Spleen (tissue), 11 donors: ENCODE measurements at regions not wholly inside any gene's neighbourhood (a gene's known extent, or its start where the extent isn't known, plus 50 kb on each side); places are given as distances from the start of the nearest gene placed in this dataset.

Experiments
- DNase-seq: peaks from one replicate; pipeline ENCODE4 v3.0.0-alpha.2; 2020
- H3K27ac ChIP-seq, 8 donors: fragments of 200-600 bp; sonication (generic) in 7 of 8; 1 replicate in 4 of 8; 2 replicates in 4 of 8; pipeline versions ENCODE4 v1.5.0 to v1.8.0; 2016 to 2021; ENCODE audit warnings: inconsistent platforms in 4 of 8, mild to moderate bottlenecking in 4 of 8, moderate library complexity in 1 of 8
- H3K27me3 ChIP-seq, 7 donors: fragments of 200-600 bp; sonication (generic) in 6 of 7; replicated peaks in 1 of 7; 1 replicate in 4 of 7; 2 replicates in 3 of 7; pipeline versions ENCODE4 v1.5.0 to v1.8.0; 2016 to 2021; ENCODE audit warnings: inconsistent platforms in 3 of 7, mild to moderate bottlenecking in 1 of 7
- H3K36me3 ChIP-seq, 6 donors: fragments of 200-600 bp; sonication (generic) in 5 of 6; 1 replicate in 4 of 6; 2 replicates in 2 of 6; pipeline versions ENCODE4 v1.5.0 to v1.8.0; 2016 to 2021; ENCODE audit warnings: inconsistent platforms in 2 of 6
- H3K4me1 ChIP-seq, 6 donors: fragments of 200-600 bp; sonication (generic) in 5 of 6; 1 replicate in 3 of 6; 2 replicates in 3 of 6; pipeline versions ENCODE4 v1.5.0 to v1.8.0; 2016 to 2021; ENCODE audit warnings: inconsistent platforms in 3 of 6
- H3K4me3 ChIP-seq, 8 donors: fragments of 200-600 bp; sonication (generic) in 7 of 8; 1 replicate in 4 of 8; 2 replicates in 4 of 8; pipeline versions ENCODE4 v1.5.0 to v1.8.0; 2016 to 2021; ENCODE audit warnings: inconsistent platforms in 4 of 8, mild to moderate bottlenecking in 4 of 8, moderate library complexity in 2 of 8
- H3K9me3 ChIP-seq, 8 donors: fragments of 200-600 bp; sonication (generic) in 7 of 8; 1 replicate in 4 of 8; 2 replicates in 4 of 8; pipeline versions ENCODE4 v1.5.0 to v1.8.0; 2016 to 2021; ENCODE audit warnings: inconsistent platforms in 4 of 8
- POLR2A ChIP-seq, 3 donors: fragments of 450-650 bp; IDR thresholded peaks; one replicate each; pipeline ENCODE4 v1.5.1; 2017; ENCODE audit warnings: antibody characterized with exemption in 3 of 3, mild to moderate bottlenecking in 1 of 3
- POLR2AphosphoS5 ChIP-seq, 3 donors: sonication (generic); formaldehyde crosslinking; IDR thresholded peaks; one replicate each; pipeline ENCODE4 v1.5.1; 2017; ENCODE audit warnings: antibody characterized with exemption in 3 of 3
- WGBS, 5 donors: extraction: QIAGEN DNeasy Blood & Tissue Kit in 3 of 5; methylation state at CpG; one replicate each; pipeline versions ENCODE4 v1.1.5 to v1.1.7; 2013 to 2018; 5-methylcytosine and 5-hydroxymethylcytosine counted together
- intact Hi-C: fragments of 100-400 bp; cut with DNase I; formaldehyde crosslinking; loops from one replicate; pipeline ENCODE4 v1.15.0; 2023; ENCODE audit warnings: low total_unique reads
- TF ChIP-seq, protein P1 (sequence below), 11 experiments: fragments of 200-600 bp in 7 of 11; fragments of 450-650 bp in 4 of 11; sonication (generic) in 4 of 11; IDR thresholded peaks in 8 of 11; conservative IDR thresholded peaks in 3 of 11; 1 replicate in 7 of 11; 2 replicates in 4 of 11; pipeline versions ENCODE4 v1.4.0 to v1.8.0; 2016 to 2021; ENCODE audit warnings: antibody characterized with exemption in 11 of 11, inconsistent platforms in 4 of 11, mild to moderate bottlenecking in 1 of 11
- donor health status: healthy with polysubstance abuse.
- donor health status: DM: no; HTN: no; CAD: no; lungs with moderate emphysema.
- donor health status: DM: no; HTN: no; CAD: no.
- donor health status: Bipolar disorder and iron deficiency.
- donor health status: healthy.
- donor health status: DM: no; HTN: no; CAD: no.
- donor health status: DM: yes; HTN: yes; CAD: no.

DNA sequence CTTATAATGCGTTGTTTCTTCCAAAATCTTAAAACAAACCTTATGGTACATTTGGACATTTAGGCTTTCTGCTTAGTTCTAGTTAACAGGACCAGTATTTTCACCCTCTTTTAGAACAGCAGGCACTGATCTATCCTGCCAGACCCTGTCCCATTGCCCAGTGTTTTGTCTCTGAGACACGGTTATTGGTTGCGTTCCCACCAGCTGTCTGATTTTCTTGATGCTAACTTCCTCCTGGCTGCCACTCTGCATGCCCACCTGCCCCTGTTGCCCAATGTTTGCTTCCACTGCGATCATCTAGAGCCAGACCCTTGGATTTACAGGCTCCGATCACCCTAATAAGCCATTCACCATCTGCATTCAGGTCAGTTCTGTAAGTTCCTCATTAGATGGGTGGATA, 506.0 kb upstream of the CDH6 start:
- H3K27ac ChIP-seq: no peak overlapping the region
- no peaks in the 10 kb centered on the region for H3K27me3 ChIP-seq
- no peaks in the 10 kb centered on the region for H3K4me1 ChIP-seq
- no peaks in the 10 kb centered on the region for H3K36me3 ChIP-seq
- H3K9me3 ChIP-seq: peaks cover 0 to 15% (median 0%) of the 10 kb centered on the region in 8 donors
- no peak for DNase-seq
- WGBS, 5 donors: 85 to 91% (median 89%) methylated on average over 5 of the region's 5 CpGs
- H3K4me3 ChIP-seq: no peak overlapping the region
- intact Hi-C loops: no loop called here
- TF ChIP-seq, protein P1, sequence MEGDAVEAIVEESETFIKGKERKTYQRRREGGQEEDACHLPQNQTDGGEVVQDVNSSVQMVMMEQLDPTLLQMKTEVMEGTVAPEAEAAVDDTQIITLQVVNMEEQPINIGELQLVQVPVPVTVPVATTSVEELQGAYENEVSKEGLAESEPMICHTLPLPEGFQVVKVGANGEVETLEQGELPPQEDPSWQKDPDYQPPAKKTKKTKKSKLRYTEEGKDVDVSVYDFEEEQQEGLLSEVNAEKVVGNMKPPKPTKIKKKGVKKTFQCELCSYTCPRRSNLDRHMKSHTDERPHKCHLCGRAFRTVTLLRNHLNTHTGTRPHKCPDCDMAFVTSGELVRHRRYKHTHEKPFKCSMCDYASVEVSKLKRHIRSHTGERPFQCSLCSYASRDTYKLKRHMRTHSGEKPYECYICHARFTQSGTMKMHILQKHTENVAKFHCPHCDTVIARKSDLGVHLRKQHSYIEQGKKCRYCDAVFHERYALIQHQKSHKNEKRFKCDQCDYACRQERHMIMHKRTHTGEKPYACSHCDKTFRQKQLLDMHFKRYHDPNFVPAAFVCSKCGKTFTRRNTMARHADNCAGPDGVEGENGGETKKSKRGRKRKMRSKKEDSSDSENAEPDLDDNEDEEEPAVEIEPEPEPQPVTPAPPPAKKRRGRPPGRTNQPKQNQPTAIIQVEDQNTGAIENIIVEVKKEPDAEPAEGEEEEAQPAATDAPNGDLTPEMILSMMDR (IDR thresholded peaks at IDR 0.05 in 8 of 11, conservative IDR thresholded peaks at IDR 0.05 in 3 of 11): no peak
- TF ChIP-seq POLR2A (IDR thresholded peaks at IDR 0.05): no peak
- TF ChIP-seq POLR2AphosphoS5 (IDR thresholded peaks at IDR 0.05): no peak

DNA sequence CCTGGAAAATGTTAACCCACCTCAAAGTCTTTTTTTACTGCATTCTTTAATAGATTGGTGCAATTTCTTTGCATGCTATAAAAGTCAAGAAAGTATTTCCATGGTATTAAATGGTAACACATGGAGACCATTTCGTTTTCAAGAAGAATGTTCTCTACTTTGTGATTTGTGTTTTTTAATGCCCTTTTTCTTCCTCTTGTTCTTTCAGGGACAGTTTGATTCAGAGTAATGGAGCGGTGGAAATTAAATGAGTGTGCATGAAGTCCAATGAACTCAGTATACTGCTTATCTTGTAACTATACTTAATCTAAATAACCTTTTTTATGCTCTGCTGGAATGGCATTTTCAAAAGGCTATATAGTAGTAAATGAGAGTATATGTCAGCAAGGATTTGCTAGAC, 507.0 kb upstream of the CDH6 start:
- TF ChIP-seq POLR2AphosphoS5 (IDR thresholded peaks at IDR 0.05) (no peak), POLR2A (IDR thresholded peaks at IDR 0.05) (no peak)
- TF ChIP-seq, protein P1 (IDR thresholded peaks at IDR 0.05 in 8 of 11, conservative IDR thresholded peaks at IDR 0.05 in 3 of 11): no peak
- WGBS, 5 donors: 58 to 72% (median 68%) methylated on average over 2 of the region's 2 CpGs

DNA sequence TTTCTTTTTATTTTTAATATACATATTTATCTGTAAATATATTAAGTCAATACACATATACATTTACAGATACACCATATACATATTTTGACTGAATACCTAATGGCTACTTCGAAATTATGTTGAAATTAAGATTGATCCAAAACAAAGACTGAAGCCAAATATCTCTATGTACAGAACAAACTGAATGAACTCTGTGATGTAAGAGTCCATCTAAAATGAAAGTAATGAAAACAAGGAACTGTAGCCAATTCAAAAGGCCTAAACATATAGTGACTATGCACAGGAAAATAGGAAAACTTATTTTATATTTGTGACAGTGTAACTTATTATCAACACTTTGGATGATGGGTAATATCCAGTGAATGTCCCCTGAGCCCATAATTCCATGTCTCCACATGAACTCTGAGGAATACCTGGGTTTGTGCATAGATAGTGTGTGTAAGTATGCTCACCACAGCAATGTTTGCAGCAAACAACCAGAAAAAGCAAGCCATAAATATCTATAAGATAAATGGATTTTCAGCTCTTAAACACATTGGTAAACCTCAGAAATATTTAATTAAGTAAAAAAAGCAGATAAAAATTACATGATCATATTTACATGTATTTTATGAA, 517.2 kb upstream of the CDH6 start:
- Histone ChIP-seq H3K4me3 (no peak overlapping the region), H3K27ac (no peak overlapping the region), H3K36me3 (no peaks in the 10 kb centered on the region), H3K27me3 (no peaks in the 10 kb centered on the region), H3K9me3 (peaks cover 0 to 33% (median 27%) of the 10 kb centered on the region in 8 donors), H3K4me1 (no peaks in the 10 kb centered on the region)
- intact Hi-C loops: no loop called here
- 46 to 60% (median 53%) methylated on average over 1 of the region's 1 CpG for WGBS, 5 donors
- TF ChIP-seq, protein P1 (IDR thresholded peaks at IDR 0.05 in 8 of 11, conservative IDR thresholded peaks at IDR 0.05 in 3 of 11): no peak
- TF ChIP-seq POLR2A (IDR thresholded peaks at IDR 0.05) (no peak), POLR2AphosphoS5 (IDR thresholded peaks at IDR 0.05) (no peak)
- no peak for DNase-seq

More for the DNA sequence above, 507.0 kb upstream of the CDH6 start:
- no peak for DNase-seq
- no peaks in the 10 kb centered on the region for H3K4me1 ChIP-seq
- no peak overlapping the region for H3K4me3 ChIP-seq
- H3K36me3 ChIP-seq: no peaks in the 10 kb centered on the region
- H3K27me3 ChIP-seq: no peaks in the 10 kb centered on the region
- intact Hi-C loops: no loop called here
- peaks cover 0 to 15% (median 0%) of the 10 kb centered on the region in 8 donors for H3K9me3 ChIP-seq
- no peak overlapping the region for H3K27ac ChIP-seq

DNA sequence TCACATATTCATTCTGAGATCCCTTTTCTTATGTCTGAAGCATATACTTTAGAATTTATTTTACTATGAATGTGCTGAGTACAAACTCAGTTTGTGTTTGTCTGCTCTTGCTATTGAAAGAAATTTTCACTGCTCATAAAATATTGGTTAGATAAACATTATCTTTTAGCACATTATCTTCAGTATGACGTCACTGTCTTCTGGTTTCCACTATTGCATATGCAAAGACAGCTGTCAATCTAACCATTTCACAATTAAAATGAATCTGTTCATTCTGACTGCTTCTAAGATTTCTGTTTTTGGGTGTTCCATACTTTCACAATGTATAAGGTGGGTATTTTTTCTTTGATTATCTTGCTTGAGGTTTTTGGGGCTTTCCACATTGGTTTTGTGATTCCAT, 526.2 kb upstream of the CDH6 start:
- TF ChIP-seq POLR2A (IDR thresholded peaks at IDR 0.05) (no peak), POLR2AphosphoS5 (IDR thresholded peaks at IDR 0.05) (no peak)
- TF ChIP-seq, protein P1 (IDR thresholded peaks at IDR 0.05 in 8 of 11, conservative IDR thresholded peaks at IDR 0.05 in 3 of 11): no peak
- no peak overlapping the region for H3K4me3 ChIP-seq
- H3K9me3 ChIP-seq: peaks cover 0 to 15% (median under 1%) of the 10 kb centered on the region in 8 donors
- no peak for DNase-seq
- no peaks in the 10 kb centered on the region for H3K36me3 ChIP-seq
- H3K4me1 ChIP-seq: no peaks in the 10 kb centered on the region
- no peaks in the 10 kb centered on the region for H3K27me3 ChIP-seq
- 45 to 78% (median 60%) methylated on average over 1 of the region's 1 CpG for WGBS, 5 donors
- no peak overlapping the region for H3K27ac ChIP-seq
- intact Hi-C loops: no loop called here
